ENCODE measurements at regions not wholly inside any gene's neighbourhood (a gene's known extent, or its start where the extent isn't known, plus 50 kb on each side); places are given as distances from the start of the nearest gene placed in this dataset.
"Not testable (repeated sequence)": the region's sequence is repeated elsewhere in the genome, so short reads cannot be mapped to it uniquely, and the experiment has no call there.

- DNase-seq: no peak
- TF ChIP-seq GATA1 (IDR thresholded peaks at IDR 0.05; ENCODE audit: low read depth, low read length) (no peak), POLR2A (IDR thresholded peaks at IDR 0.05; ENCODE audit: low read length) (no peak)
These were observed 215.7 kb upstream of the GLRA1 start for GRCh38 chr5:152140347-152140746.

- no peak for TF ChIP-seq GATA1 (IDR thresholded peaks at IDR 0.05; ENCODE audit: low read depth, low read length)
- no peak for DNase-seq
These were observed 212.4 kb upstream of the GLRA1 start for GRCh38 chr5:152137063-152137462.

GRCh38 chr5:152136321-152136720 is 211.7 kb upstream of the GLRA1 start:
- TF ChIP-seq POLR2A (IDR thresholded peaks at IDR 0.05; ENCODE audit: low read length) (no peak), GATA1 (IDR thresholded peaks at IDR 0.05; ENCODE audit: low read depth, low read length) (no peak)
- no peak for DNase-seq

GRCh38 chr5:152135827-152136226 is 211.2 kb upstream of the GLRA1 start:
- TF ChIP-seq POLR2A (IDR thresholded peaks at IDR 0.05; ENCODE audit: low read length) (no peak), GATA1 (IDR thresholded peaks at IDR 0.05; ENCODE audit: low read depth, low read length) (no peak)

GRCh38 chr5:152125661-152126205 is 201.1 kb upstream of the GLRA1 start:
- TF ChIP-seq POLR2A (IDR thresholded peaks at IDR 0.05; ENCODE audit: low read length): no peak
- TF ChIP-seq GATA1 (IDR thresholded peaks at IDR 0.05; ENCODE audit: low read depth, low read length): no peak
- DNase-seq: no peak

More at GRCh38 chr5:152135827-152136226, 211.2 kb upstream of the GLRA1 start:
- no peak for DNase-seq

- DNase-seq: no peak
- TF ChIP-seq GATA1 (IDR thresholded peaks at IDR 0.05; ENCODE audit: low read depth, low read length) (no peak), POLR2A (IDR thresholded peaks at IDR 0.05; ENCODE audit: low read length) (no peak)
These were observed 199.9 kb upstream of the GLRA1 start for GRCh38 chr5:152124409-152125041.

GRCh38 chr5:152118676-152119470 is 194.2 kb upstream of the GLRA1 start:
- no peak for DNase-seq
- TF ChIP-seq GATA1 (IDR thresholded peaks at IDR 0.05; ENCODE audit: low read depth, low read length) (no peak), POLR2A (IDR thresholded peaks at IDR 0.05; ENCODE audit: low read length) (no peak)

- DNase-seq: no peak
- no peak for TF ChIP-seq GATA1 (IDR thresholded peaks at IDR 0.05; ENCODE audit: low read depth, low read length)
- TF ChIP-seq POLR2A (IDR thresholded peaks at IDR 0.05; ENCODE audit: low read length): no peak
These were observed 192.3 kb upstream of the GLRA1 start for GRCh38 chr5:152116934-152117333.

- TF ChIP-seq POLR2A (IDR thresholded peaks at IDR 0.05; ENCODE audit: low read length): no peak
- TF ChIP-seq GATA1 (IDR thresholded peaks at IDR 0.05; ENCODE audit: low read depth, low read length): no peak
- DNase-seq: no peak
These were observed 188.8 kb upstream of the GLRA1 start for GRCh38 chr5:152113401-152113800.

GRCh38 chr5:152107220-152107619 is 182.6 kb upstream of the GLRA1 start:
- DNase-seq: no peak
- TF ChIP-seq GATA1 (IDR thresholded peaks at IDR 0.05; ENCODE audit: low read depth, low read length) (no peak), POLR2A (IDR thresholded peaks at IDR 0.05; ENCODE audit: low read length) (no peak)

GRCh38 chr5:152106571-152106970 is 181.9 kb upstream of the GLRA1 start:
- DNase-seq: no peak
- TF ChIP-seq POLR2A (IDR thresholded peaks at IDR 0.05; ENCODE audit: low read length) (no peak), GATA1 (IDR thresholded peaks at IDR 0.05; ENCODE audit: low read depth, low read length) (no peak)

GRCh38 chr5:152105085-152105484 is 180.4 kb upstream of the GLRA1 start:
- DNase-seq: no peak
- TF ChIP-seq GATA1 (IDR thresholded peaks at IDR 0.05; ENCODE audit: low read depth, low read length) (no peak), POLR2A (IDR thresholded peaks at IDR 0.05; ENCODE audit: low read length) (no peak)

GRCh38 chr5:152104211-152104610 is 179.6 kb upstream of the GLRA1 start:
- no peak for DNase-seq
- no peak for TF ChIP-seq POLR2A (IDR thresholded peaks at IDR 0.05; ENCODE audit: low read length)
- TF ChIP-seq GATA1 (IDR thresholded peaks at IDR 0.05; ENCODE audit: low read depth, low read length): no peak

GRCh38 chr5:152102908-152103307 is 178.3 kb upstream of the GLRA1 start:
- DNase-seq: not testable (repeated sequence)

- DNase-seq: no peak
- TF ChIP-seq POLR2A (IDR thresholded peaks at IDR 0.05; ENCODE audit: low read length): no peak
- no peak for TF ChIP-seq GATA1 (IDR thresholded peaks at IDR 0.05; ENCODE audit: low read depth, low read length)
These were observed 177.4 kb upstream of the GLRA1 start for GRCh38 chr5:152102057-152102456.

All from erythroblast (primary cell).